GM12892 (cell line): ENCODE measurements at regions not wholly inside any gene's neighbourhood (a gene's known extent, or its start where the extent isn't known, plus 50 kb on each side); places are given as distances from the start of the nearest gene placed in this dataset.
"Not testable (repeated sequence)": the region's sequence is repeated elsewhere in the genome, so short reads cannot be mapped to it uniquely, and the experiment has no call there.

Source experiments
- DNase-seq: peaks from one replicate; pipeline ENCODE4 v3.0.0; 2011; ENCODE audit not compliant: insufficient read length
- FAIRE-seq: peaks from 2 replicates; lab custom pipeline; 2011; peaks lifted over from hg19 to GRCh38; lab: Jason Lieb, UNC
- POLR2A ChIP-seq: IDR thresholded peaks from 2 replicates; pipeline ENCODE4 v1.6.1; 2011; ENCODE audit warnings: low read depth, low read length, control low read depth
- POLR2AphosphoS5 ChIP-seq: IDR thresholded peaks from 2 replicates; pipeline ENCODE4 v1.6.1; 2011; ENCODE audit warnings: low read depth, low read length, control low read depth
- TAF1 ChIP-seq: IDR thresholded peaks from 2 replicates; pipeline ENCODE4 v1.6.1; 2011; ENCODE audit warnings: low read depth, mild to moderate bottlenecking, control low read depth, low read length, borderline replicate concordance

DNA sequence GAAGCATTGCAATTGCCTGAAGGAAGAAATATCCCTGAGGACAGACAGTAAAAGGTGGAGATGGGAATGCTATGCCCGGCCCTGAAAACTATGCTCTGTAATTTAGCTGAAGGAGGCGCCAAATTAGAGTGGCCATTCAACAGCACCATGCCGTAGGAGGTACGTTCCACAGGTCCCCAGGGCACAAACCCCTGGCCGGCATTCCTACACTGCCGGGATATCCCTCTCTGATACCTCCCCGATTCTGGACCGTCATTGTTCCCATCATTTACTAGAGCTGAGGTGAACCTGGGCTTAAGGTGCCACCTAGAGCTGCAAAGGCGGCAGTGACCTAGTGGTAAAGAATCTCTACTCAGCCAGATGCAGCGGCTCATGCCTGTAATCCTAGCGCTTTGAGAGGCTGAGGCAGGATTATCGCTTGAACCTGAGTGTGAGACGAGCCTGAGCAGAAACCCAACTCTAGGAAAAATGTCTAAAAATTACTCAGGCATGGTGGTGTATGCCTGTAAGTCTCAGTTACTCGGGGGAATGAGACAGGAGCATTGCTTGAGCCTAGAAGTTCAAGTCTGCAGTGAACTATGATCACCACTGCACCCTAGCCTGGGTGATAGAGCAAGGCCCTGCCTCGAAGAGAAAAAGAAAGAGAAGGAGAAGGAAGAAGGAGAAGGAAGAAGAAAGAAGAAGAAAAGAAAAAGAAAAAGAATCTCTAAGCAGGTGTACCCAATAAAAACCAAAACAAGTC is 53.0 kb upstream of the TNKS2 start:
- TF ChIP-seq POLR2AphosphoS5 (no peak), TAF1 (no peak), POLR2A (no peak)
- DNase-seq (no peak), FAIRE-seq (no peak)

- DNase-seq (no peak), FAIRE-seq (no peak)
- no peak for TF ChIP-seq POLR2A
- no peak for TF ChIP-seq TAF1
- TF ChIP-seq POLR2AphosphoS5, result no peak
Measured at GRCh38 chr10:91743465-91743864, 54.8 kb upstream of the TNKS2 start.

DNA sequence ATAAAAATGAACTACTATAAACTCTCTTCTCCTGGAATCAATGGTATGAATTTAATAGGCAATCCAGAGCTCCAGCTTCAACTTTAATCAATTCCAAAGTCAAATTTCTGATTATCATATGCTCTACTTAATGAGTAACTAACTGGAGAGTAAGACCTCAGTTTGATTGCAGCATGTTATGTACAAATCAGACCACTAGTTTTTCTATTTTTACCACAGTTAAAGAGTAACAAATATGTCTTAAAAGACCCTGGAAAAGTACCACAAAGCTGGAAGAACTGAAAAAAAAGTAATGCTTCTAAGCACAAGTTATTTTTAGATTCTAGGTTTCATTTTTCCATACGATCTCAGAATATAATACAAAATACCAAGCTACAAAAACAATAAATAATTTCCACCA is 56.0 kb upstream of the TNKS2 start:
- DNase-seq, result no peak
- FAIRE-seq, result no peak
- no peak for TF ChIP-seq POLR2AphosphoS5
- TF ChIP-seq TAF1, result no peak
- no peak for TF ChIP-seq POLR2A

- no peak for DNase-seq
- no peak for FAIRE-seq
- TF ChIP-seq POLR2A, result no peak
- TF ChIP-seq POLR2AphosphoS5, result no peak
- TF ChIP-seq TAF1, result no peak
Measured at GRCh38 chr10:91741356-91741755, 56.9 kb upstream of the TNKS2 start.

GRCh38 chr10:91740353-91740924 is 57.8 kb upstream of the TNKS2 start:
- TF ChIP-seq POLR2AphosphoS5, result no peak
- no peak for TF ChIP-seq TAF1
- no peak for TF ChIP-seq POLR2A
- DNase-seq (no peak), FAIRE-seq (no peak)

GRCh38 chr10:91732265-91732664 is 66.0 kb upstream of the TNKS2 start:
- not testable (repeated sequence) for DNase-seq, FAIRE-seq

- FAIRE-seq, DNase-seq: not testable (repeated sequence)
Measured at GRCh38 chr10:91729339-91729738, 68.9 kb upstream of the TNKS2 start.

DNA sequence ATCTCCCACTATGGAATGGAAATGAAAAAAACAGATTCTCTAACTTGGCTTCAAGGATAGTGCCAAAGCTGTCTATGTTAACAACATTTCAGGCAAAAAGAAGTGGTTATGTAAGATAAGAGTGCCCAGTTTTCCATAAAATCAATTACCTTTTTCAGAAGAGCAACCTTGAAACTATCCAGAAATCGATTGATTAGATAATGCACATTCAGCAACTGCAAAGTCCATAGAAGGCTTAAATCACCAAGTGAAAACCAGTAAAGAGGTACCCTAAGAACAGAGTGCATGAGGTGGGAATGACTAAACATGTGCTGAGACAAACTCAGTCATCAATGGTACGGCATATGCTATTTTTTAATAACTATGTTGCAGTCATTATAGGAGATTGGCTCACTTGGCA is 71.9 kb upstream of the TNKS2 start:
- no peak for TF ChIP-seq POLR2AphosphoS5
- no peak for TF ChIP-seq POLR2A
- TF ChIP-seq TAF1, result no peak
- FAIRE-seq, result no peak
- no peak for DNase-seq

GRCh38 chr10:91724933-91725332 is 73.3 kb upstream of the TNKS2 start:
- FAIRE-seq, result no peak
- TF ChIP-seq POLR2AphosphoS5 (no peak), TAF1 (no peak), POLR2A (no peak)
- DNase-seq, result no peak

DNA sequence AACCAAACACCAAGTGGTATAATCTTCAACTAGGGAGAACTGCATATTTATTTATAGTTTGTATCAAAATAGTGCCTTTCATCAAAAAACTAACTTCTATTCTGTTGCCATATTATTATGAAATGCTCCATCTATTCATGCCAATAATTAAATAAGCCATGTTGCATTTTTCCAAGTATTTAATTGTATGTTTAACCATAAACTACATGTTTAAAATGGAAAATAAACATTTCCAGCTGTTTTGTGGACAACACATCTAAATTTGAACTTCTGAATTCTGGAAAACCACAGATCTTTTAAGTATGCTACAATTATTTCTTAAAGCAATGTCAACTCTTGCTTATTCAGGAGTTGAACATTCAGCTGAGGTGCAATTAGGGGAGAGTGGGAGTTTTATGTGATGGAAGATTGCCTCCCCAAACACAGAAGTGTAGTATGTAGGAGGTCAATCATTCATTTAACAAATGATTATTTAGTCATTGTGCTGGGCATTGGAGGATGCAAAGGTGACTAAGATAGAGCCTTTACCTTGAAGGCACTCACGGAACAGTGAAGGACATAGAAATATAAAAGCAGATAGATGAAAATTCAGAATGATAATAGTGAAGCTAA is 80.7 kb upstream of the PPP1R3C start:
- no peak for TF ChIP-seq POLR2AphosphoS5
- no peak for TF ChIP-seq TAF1
- TF ChIP-seq POLR2A, result no peak
- no peak for FAIRE-seq
- DNase-seq, result no peak

GRCh38 chr10:91711885-91712680 is 79.2 kb upstream of the PPP1R3C start:
- DNase-seq, result no peak

More at GRCh38 chr10:91711885-91712680, 79.2 kb upstream of the PPP1R3C start:
- FAIRE-seq, result peak; percentile 21
- TF ChIP-seq POLR2AphosphoS5 (no peak), POLR2A (no peak), TAF1 (no peak)
